ENCODE measurements at regions not wholly inside any gene's neighbourhood (a gene's known extent, or its start where the extent isn't known, plus 50 kb on each side); places are given as distances from the start of the nearest gene placed in this dataset.
"Not testable (repeated sequence)": the region's sequence is repeated elsewhere in the genome, so short reads cannot be mapped to it uniquely, and the experiment has no call there.

- no peak for DNase-seq (ENCODE audit: low spot score)
These were observed 315.4 kb downstream of the ALDH8A1 start for GRCh38 chr6:134634466-134634865.

- DNase-seq (ENCODE audit: low spot score), result not testable (repeated sequence)
These were observed 315.3 kb upstream of the SGK1 start for GRCh38 chr6:134632982-134633940.

GRCh38 chr6:134632024-134632423 lies 314.1 kb upstream of the SGK1 start:
- DNase-seq (ENCODE audit: low spot score), result no peak

GRCh38 chr6:134631398-134631924 lies 313.5 kb upstream of the SGK1 start:
- no peak for DNase-seq (ENCODE audit: low spot score)

GRCh38 chr6:134630508-134631121 lies 312.7 kb upstream of the SGK1 start:
- no peak for DNase-seq (ENCODE audit: low spot score)

GRCh38 chr6:134628154-134628553 lies 310.2 kb upstream of the SGK1 start:
- DNase-seq (ENCODE audit: low spot score), result no peak

GRCh38 chr6:134627707-134628106 lies 309.8 kb upstream of the SGK1 start:
- DNase-seq (ENCODE audit: low spot score), result no peak

- DNase-seq (ENCODE audit: low spot score), result no peak
These were observed 308.7 kb upstream of the SGK1 start for GRCh38 chr6:134626589-134626988.

GRCh38 chr6:134626086-134626485 lies 308.2 kb upstream of the SGK1 start:
- no peak for DNase-seq (ENCODE audit: low spot score)

- DNase-seq (ENCODE audit: low spot score), result no peak
These were observed 306.9 kb upstream of the SGK1 start for GRCh38 chr6:134624781-134625180.

GRCh38 chr6:134623401-134623800 lies 305.5 kb upstream of the SGK1 start:
- no peak for DNase-seq (ENCODE audit: low spot score)

- no peak for DNase-seq (ENCODE audit: low spot score)
These were observed 304.7 kb upstream of the SGK1 start for GRCh38 chr6:134622382-134623173.

- no peak for DNase-seq (ENCODE audit: low spot score)
These were observed 303.9 kb upstream of the SGK1 start for GRCh38 chr6:134621858-134622257.

- DNase-seq (ENCODE audit: low spot score), result no peak
These were observed 301.9 kb upstream of the SGK1 start for GRCh38 chr6:134619789-134620188.

GRCh38 chr6:134619077-134619476 lies 301.2 kb upstream of the SGK1 start:
- DNase-seq (ENCODE audit: low spot score), result no peak

GRCh38 chr6:134614606-134615485 lies 296.9 kb upstream of the SGK1 start:
- DNase-seq (ENCODE audit: low spot score), result no peak

GRCh38 chr6:134612128-134612527 lies 294.2 kb upstream of the SGK1 start:
- not testable (repeated sequence) for DNase-seq (ENCODE audit: low spot score)

GRCh38 chr6:134610411-134610810 lies 292.5 kb upstream of the SGK1 start:
- DNase-seq (ENCODE audit: low spot score), result no peak

- DNase-seq (ENCODE audit: low spot score), result no peak
These were observed 291.9 kb upstream of the SGK1 start for GRCh38 chr6:134609716-134610261.

GRCh38 chr6:134607411-134607810 lies 289.5 kb upstream of the SGK1 start:
- no peak for DNase-seq (ENCODE audit: low spot score)

GRCh38 chr6:134605034-134605433 lies 287.1 kb upstream of the SGK1 start:
- DNase-seq (ENCODE audit: low spot score), result no peak

All from LoVo (cell line).